OCI-LY1 (cell line): ENCODE measurements at regions not wholly inside any gene's neighbourhood (a gene's known extent, or its start where the extent isn't known, plus 50 kb on each side); places are given as distances from the start of the nearest gene placed in this dataset.
A peak's percentile ranks its signal among the peaks of the same experiment; 100 is the strongest.
"Not testable (repeated sequence)": the region's sequence is repeated elsewhere in the genome, so short reads cannot be mapped to it uniquely, and the experiment has no call there.

Experiments
- H2AFZ ChIP-seq: fragments of 200-600 bp; sonication (generic), shearing (Covaris generic); 2 replicates; pipeline ENCODE4 v1.6.0; 2014; ENCODE audit warnings: antibody characterized with exemption, mild to moderate bottlenecking, low read length
- H3F3A ChIP-seq: fragments of 200-600 bp; sonication (generic), shearing (Covaris generic); 2 replicates; pipeline ENCODE4 v1.6.0; 2014; ENCODE audit warnings: mild to moderate bottlenecking, antibody characterized with exemption, low read length, moderate library complexity; ENCODE audit not compliant: insufficient read depth
- H3K27ac ChIP-seq: fragments of 200-600 bp; sonication (generic); 2 replicates; pipeline ENCODE4 v1.5.1; 2014; ENCODE audit warnings: low read length, mixed run types, mild to moderate bottlenecking, low read depth; ENCODE audit not compliant: poor library complexity, severe bottlenecking
- H3K27me3 ChIP-seq: fragments of 200-600 bp; sonication (generic); 2 replicates; pipeline ENCODE4 v1.6.0; 2014; ENCODE audit warnings: antibody characterized with exemption, mild to moderate bottlenecking, low read length, moderate library complexity; ENCODE audit not compliant: insufficient read depth
- H3K36me3 ChIP-seq: fragments of 200-600 bp; sonication (generic); 2 replicates; pipeline ENCODE4 v1.6.1; 2014; ENCODE audit warnings: mild to moderate bottlenecking, antibody characterized with exemption, low read length, moderate library complexity, mixed read lengths; ENCODE audit not compliant: insufficient read depth
- H3K4me1 ChIP-seq: fragments of 200-600 bp; sonication (generic); 2 replicates; pipeline ENCODE4 v1.5.1; 2014; ENCODE audit warnings: mild to moderate bottlenecking, low read length, moderate library complexity; ENCODE audit not compliant: insufficient read depth, severe bottlenecking
- H3K4me2 ChIP-seq: fragments of 200-600 bp; sonication (generic), shearing (Covaris generic); 2 replicates; pipeline ENCODE4 v1.6.1; 2014; ENCODE audit warnings: low read length
- H3K4me3 ChIP-seq: fragments of 200-600 bp; sonication (generic); 2 replicates; pipeline ENCODE4 v1.5.1; 2014; ENCODE audit warnings: low read length, low read depth, mild to moderate bottlenecking, mixed read lengths; ENCODE audit not compliant: poor library complexity, severe bottlenecking
- H3K79me2 ChIP-seq: fragments of 200-600 bp; shearing (Covaris generic); 2 replicates; pipeline ENCODE4 v1.6.1; 2016; ENCODE audit warnings: mixed run types, low read length, mixed read lengths; ENCODE audit not compliant: insufficient read depth
- H3K9ac ChIP-seq: fragments of 200-600 bp; sonication (generic), shearing (Covaris generic); 2 replicates; pipeline ENCODE4 v1.6.1; 2014; ENCODE audit warnings: mild to moderate bottlenecking, low read length, mixed read lengths
- H3K9me2 ChIP-seq: fragments of 200-600 bp; sonication (generic), shearing (Covaris generic); 2 replicates; pipeline ENCODE4 v1.6.1; 2014; ENCODE audit warnings: low read depth, mild to moderate bottlenecking, low read length, mixed read lengths
- H3K9me3 ChIP-seq: fragments of 200-600 bp; shearing (Covaris generic); 2 replicates; pipeline ENCODE4 v1.6.1; 2014; ENCODE audit warnings: low read length, mixed read lengths
- H4K20me1 ChIP-seq: fragments of 200-600 bp; sonication (generic), shearing (Covaris generic); 2 replicates; pipeline ENCODE4 v1.6.0; 2016; ENCODE audit warnings: mild to moderate bottlenecking, low read length; ENCODE audit not compliant: insufficient read depth
- EZH2 ChIP-seq: fragments of 200-600 bp; sonication (generic), shearing (Covaris generic); IDR thresholded peaks from 2 replicates; pipeline ENCODE4 v1.8.0; 2017; ENCODE audit warnings: borderline replicate concordance, mixed run types, mild to moderate bottlenecking, antibody characterized with exemption, low read length, moderate library complexity, mixed read lengths
- TF ChIP-seq, protein P1 (sequence below): fragments of 200-600 bp; sonication (generic), shearing (Covaris generic); IDR thresholded peaks from 2 replicates; pipeline ENCODE4 v1.5.1; 2017; ENCODE audit warnings: mild to moderate bottlenecking, antibody characterized with exemption, low read length, moderate library complexity, mixed read lengths

DNA sequence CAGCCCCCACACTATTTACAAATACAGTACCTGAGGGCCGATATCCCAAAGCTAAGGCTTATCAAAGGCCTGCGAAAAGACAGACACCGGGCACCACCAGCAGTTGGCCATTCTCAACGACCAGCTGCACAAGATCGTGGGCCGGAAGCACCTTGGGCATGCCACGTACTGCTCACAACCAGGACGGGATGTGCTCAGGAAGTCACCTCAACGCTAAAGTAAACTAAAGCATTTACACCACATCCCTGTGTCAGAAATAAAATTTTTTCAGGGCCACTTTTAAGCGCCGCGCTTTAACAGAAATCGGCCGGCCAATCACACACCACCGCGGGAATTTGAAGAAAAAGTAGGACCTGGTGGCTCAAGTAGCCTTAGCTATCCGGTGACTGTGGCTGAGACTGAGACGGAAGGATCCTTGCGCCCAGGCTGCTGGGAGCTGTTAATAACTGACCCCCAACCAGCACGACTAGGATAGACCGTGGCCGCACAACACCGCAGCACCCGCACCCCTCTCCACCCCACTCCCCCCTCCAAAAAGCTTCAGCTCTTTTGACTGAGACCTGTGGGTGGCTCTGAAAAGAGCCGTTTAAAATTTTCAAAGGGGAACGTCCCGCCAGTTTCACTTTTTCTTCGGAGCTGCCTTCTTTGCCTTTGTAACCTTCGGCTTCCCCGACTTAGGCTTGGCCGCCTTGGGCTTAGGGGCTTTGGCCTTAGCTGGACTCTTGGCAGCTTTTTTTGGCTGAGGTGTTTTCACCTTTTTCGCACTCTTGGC is 131.2 kb upstream of the BTN3A2 start:
- Histone ChIP-seq H3K9ac (peak overlapping the region; percentile 78), H3K9me3 (no peaks in the 10 kb centered on the region), H3K4me2 (peak overlapping the region; percentile 68), H3F3A (no peaks in the 10 kb centered on the region), H4K20me1 (no peaks in the 10 kb centered on the region), H3K9me2 (no peaks in the 10 kb centered on the region), H3K27me3 (no peaks in the 10 kb centered on the region), H3K27ac (peak overlapping the region; percentile 97), H3K79me2 (no peaks in the 10 kb centered on the region), H3K4me1 (peaks cover 39% of the 10 kb centered on the region), H2AFZ (no peak overlapping the region), H3K4me3 (peak overlapping the region; percentile 63), H3K36me3 (no peaks in the 10 kb centered on the region)
- TF ChIP-seq EZH2: no peak
- TF ChIP-seq, protein P1, sequence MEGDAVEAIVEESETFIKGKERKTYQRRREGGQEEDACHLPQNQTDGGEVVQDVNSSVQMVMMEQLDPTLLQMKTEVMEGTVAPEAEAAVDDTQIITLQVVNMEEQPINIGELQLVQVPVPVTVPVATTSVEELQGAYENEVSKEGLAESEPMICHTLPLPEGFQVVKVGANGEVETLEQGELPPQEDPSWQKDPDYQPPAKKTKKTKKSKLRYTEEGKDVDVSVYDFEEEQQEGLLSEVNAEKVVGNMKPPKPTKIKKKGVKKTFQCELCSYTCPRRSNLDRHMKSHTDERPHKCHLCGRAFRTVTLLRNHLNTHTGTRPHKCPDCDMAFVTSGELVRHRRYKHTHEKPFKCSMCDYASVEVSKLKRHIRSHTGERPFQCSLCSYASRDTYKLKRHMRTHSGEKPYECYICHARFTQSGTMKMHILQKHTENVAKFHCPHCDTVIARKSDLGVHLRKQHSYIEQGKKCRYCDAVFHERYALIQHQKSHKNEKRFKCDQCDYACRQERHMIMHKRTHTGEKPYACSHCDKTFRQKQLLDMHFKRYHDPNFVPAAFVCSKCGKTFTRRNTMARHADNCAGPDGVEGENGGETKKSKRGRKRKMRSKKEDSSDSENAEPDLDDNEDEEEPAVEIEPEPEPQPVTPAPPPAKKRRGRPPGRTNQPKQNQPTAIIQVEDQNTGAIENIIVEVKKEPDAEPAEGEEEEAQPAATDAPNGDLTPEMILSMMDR: 0 out of 2 replicates have a peak, but pooled peaks have one; percentile 2

DNA sequence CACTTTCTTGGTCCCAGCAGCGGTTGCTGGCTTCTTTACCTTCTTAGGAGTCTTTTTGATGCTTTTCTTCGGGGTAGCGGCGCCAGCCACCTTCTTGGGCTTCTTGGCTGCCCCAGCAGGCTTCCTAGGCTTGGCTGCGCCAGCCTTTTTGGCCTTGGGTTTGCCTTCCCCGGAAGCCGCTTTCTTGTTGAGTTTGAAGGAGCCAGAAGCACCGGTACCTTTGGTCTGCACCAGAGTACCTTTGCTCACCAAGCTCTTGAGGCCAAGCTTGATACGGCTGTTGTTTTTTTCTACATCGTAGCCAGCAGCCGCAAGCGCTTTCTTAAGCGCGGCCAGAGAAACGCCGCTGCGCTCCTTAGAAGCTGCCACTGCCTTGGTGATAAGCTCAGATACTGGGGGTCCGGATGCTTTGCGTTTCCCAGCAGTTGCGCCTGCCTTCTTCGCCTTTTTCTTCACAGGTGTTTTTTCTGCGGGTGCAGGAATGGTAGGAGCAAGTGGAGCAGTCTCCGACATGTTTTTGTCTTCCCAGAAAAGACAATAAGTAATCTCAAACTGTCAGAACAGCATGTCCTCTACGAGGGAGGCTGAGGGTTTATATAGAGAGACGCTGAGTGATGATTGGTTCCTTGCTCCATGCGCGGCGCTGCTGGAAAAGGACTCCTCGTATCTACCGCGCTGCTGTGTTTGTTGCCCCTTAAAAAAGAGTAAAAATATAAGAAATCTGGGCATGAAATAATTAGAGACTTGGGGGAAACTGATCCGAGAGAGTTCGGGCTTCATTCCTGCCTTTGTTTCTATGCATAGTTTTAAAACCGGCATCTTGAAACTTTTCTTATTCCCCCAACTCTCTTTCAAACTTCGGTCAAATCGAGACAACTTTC is 130.3 kb upstream of the BTN3A2 start:
- no peaks in the 10 kb centered on the region for H3F3A ChIP-seq
- no peaks in the 10 kb centered on the region for H3K36me3 ChIP-seq
- no peak for TF ChIP-seq EZH2
- TF ChIP-seq, protein P1: no peak
- H3K4me1 ChIP-seq: peaks cover 41% of the 10 kb centered on the region
- H3K9me2 ChIP-seq: no peaks in the 10 kb centered on the region
- H3K27me3 ChIP-seq: no peaks in the 10 kb centered on the region
- peak overlapping the region; percentile 78 for H3K9ac ChIP-seq
- H4K20me1 ChIP-seq: no peaks in the 10 kb centered on the region
- peak overlapping the region; percentile 63 for H3K4me3 ChIP-seq
- H3K9me3 ChIP-seq: no peaks in the 10 kb centered on the region
- H3K27ac ChIP-seq: peak overlapping the region; percentile 97
- no peaks in the 10 kb centered on the region for H3K79me2 ChIP-seq
- peak overlapping the region; percentile 68 for H3K4me2 ChIP-seq
- no peak overlapping the region; the same call in 1 of the 2 replicates for H2AFZ ChIP-seq

DNA sequence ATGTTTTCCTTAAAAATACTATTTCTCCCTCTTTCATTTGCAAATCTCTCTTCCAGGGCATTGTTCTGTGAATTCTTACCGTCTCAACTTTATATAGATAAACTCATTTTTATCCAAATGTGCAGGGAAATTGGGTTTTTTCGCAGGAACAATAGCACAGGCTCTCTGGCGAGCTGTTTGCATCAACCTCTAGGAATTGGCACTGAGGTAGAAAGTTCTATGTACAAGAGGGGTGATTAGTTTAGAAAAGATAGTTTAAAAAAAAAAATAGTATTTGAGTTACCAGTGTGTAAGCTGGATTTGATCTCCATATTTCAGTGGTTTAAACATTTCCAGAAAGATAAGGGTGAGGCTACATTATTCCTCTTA is 129.7 kb upstream of the BTN3A2 start:
- peak overlapping the region; percentile 97 for H3K27ac ChIP-seq
- no peaks in the 10 kb centered on the region for H3K9me3 ChIP-seq
- peak overlapping the region; percentile 68 for H3K4me2 ChIP-seq
- no peak overlapping the region; the same call in 1 of the 2 replicates for H2AFZ ChIP-seq
- TF ChIP-seq EZH2: no peak
- TF ChIP-seq, protein P1: no peak
- no peaks in the 10 kb centered on the region for H3K9me2 ChIP-seq
- H3F3A ChIP-seq: no peaks in the 10 kb centered on the region
- peak overlapping the region; percentile 78 for H3K9ac ChIP-seq
- H3K4me3 ChIP-seq: peak overlapping the region; percentile 63
- no peaks in the 10 kb centered on the region for H3K27me3 ChIP-seq
- no peaks in the 10 kb centered on the region for H4K20me1 ChIP-seq
- peaks cover 47% of the 10 kb centered on the region for H3K4me1 ChIP-seq
- no peaks in the 10 kb centered on the region for H3K36me3 ChIP-seq
- H3K79me2 ChIP-seq: no peaks in the 10 kb centered on the region

DNA sequence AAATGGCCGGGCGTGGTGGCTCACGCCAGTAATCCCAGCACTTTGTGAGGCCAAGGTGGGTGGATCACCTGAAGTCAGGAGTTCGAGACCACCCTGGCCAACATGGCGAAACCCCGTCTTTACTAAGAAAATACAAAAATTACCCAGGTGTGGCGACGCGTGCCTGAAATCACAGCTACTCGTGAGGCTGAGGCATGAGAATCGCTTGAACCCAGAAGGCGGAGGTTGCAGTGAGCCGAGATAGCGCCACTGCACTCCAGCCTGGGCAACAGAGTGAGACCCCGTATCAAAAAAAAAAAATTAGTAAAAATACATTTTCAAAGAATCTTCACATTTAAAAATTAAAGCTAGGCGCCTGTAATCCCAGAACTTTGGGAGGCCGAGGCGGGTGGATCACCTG is 125.6 kb upstream of the BTN3A2 start:
- H3K4me2 ChIP-seq: peak overlapping the region; percentile 89
- not testable (repeated sequence) for H3K9me2 ChIP-seq, H3K36me3 ChIP-seq, H3K27me3 ChIP-seq, H2AFZ ChIP-seq, H3K79me2 ChIP-seq, H4K20me1 ChIP-seq, H3F3A ChIP-seq, H3K9me3 ChIP-seq
- peak overlapping the region; percentile 84 for H3K9ac ChIP-seq
- peak overlapping the region; percentile 97 for H3K27ac ChIP-seq
- H3K4me3 ChIP-seq: peak overlapping the region; percentile 67
- H3K4me1 ChIP-seq: peaks cover 59% of the 10 kb centered on the region
